Lung (tissue), 11 donors: ENCODE measurements at regions not wholly inside any gene's neighbourhood (a gene's known extent, or its start where the extent isn't known, plus 50 kb on each side); places are given as distances from the start of the nearest gene placed in this dataset.
"Not testable (repeated sequence)": the region's sequence is repeated elsewhere in the genome, so short reads cannot be mapped to it uniquely, and the experiment has no call there.

Experiments used
- ATAC-seq: fragments of 200-7000 bp; cut with Tn5 transposase; one replicate; pipeline ENCODE4 v1.9.1; 2020; ENCODE audit warnings: moderate number of reproducible peaks; ENCODE audit not compliant: insufficient read depth, low FRiP score
- DNase-seq, 3 donors: peaks; one replicate each; pipeline ENCODE4 v3.0.0-alpha.2; 2013 to 2017
- H3K27ac ChIP-seq, 2 donors: one replicate each; pipeline ENCODE4 v1.5.1; 2013; ENCODE audit warnings: mild to moderate bottlenecking in 2 of 2, moderate library complexity in 2 of 2, control low read depth in 1 of 2, inconsistent platforms in 1 of 2, low read depth in 1 of 2, low read length in 1 of 2
- H3K27me3 ChIP-seq, 3 donors: one replicate each; pipeline ENCODE4 v1.5.1; 2013; ENCODE audit warnings: low read length in 2 of 3; ENCODE audit not compliant: control insufficient read depth in 3 of 3, insufficient read depth in 3 of 3
- H3K36me3 ChIP-seq, 4 donors: one replicate each; pipeline ENCODE4 v1.5.1; 2013; ENCODE audit warnings: low read length in 4 of 4, mild to moderate bottlenecking in 1 of 4, moderate library complexity in 1 of 4; ENCODE audit not compliant: control insufficient read depth in 4 of 4, insufficient read depth in 4 of 4
- H3K4me1 ChIP-seq, 5 donors: one replicate each; pipeline ENCODE4 v1.5.1; 2013; ENCODE audit warnings: low read length in 5 of 5, mild to moderate bottlenecking in 2 of 5, moderate library complexity in 1 of 5; ENCODE audit not compliant: control insufficient read depth in 5 of 5, insufficient read depth in 5 of 5
- H3K4me3 ChIP-seq: one replicate; pipeline ENCODE4 v1.5.1; 2013; ENCODE audit warnings: mild to moderate bottlenecking, control low read depth, moderate library complexity
- H3K9ac ChIP-seq, 2 donors: one replicate each; pipeline ENCODE4 v1.5.1; 2013; ENCODE audit warnings: low read length in 2 of 2, control low read depth in 1 of 2; ENCODE audit not compliant: insufficient read depth in 1 of 2
- H3K9me3 ChIP-seq, 4 donors: one replicate each; pipeline ENCODE4 v1.5.1; 2013; ENCODE audit warnings: low read length in 3 of 4, mild to moderate bottlenecking in 1 of 4, moderate library complexity in 1 of 4; ENCODE audit not compliant: control insufficient read depth in 4 of 4, insufficient read depth in 3 of 4
- WGBS, 2 donors: extraction: QIAGEN DNeasy Blood & Tissue Kit; methylation state at CpG; one replicate each; pipeline ENCODE4 v1.1.7; 2013; 5-methylcytosine and 5-hydroxymethylcytosine counted together
- TF ChIP-seq, protein P1 (sequence below): IDR thresholded peaks from 2 replicates; pipeline ENCODE4 v1.5.1; 2012; ENCODE audit warnings: mild to moderate bottlenecking; ENCODE audit errors: control extremely low read depth, extremely low read depth
- donor health status: control.
- donor health status: control.
- donor health status: Bipolar disorder and iron deficiency.
- donor health status: healthy.
- donor health status: DM: yes; HTN: yes; CAD: no.

DNA sequence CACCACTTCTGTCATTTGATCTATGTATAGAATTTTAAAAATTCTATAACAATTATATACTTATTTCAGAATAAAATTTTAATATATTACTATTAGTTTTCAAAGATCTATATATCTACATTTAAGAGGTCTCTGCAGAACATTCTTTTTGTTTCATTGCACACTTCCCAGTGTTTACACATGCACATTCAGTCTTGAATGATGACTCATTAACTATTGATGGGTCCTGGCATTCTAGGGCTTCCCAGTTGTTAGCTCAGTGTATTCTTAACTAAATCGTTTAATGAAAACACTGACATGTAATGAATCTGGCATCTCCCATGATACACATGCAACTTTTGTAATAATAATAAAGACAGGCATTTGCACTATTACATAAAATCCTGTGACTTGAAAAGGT lies 324.6 kb downstream of the KLF12 start:
- H3K36me3 ChIP-seq = peaks cover 0 to 3% (median under 1%) of the 10 kb centered on the region in 4 donors
- TF ChIP-seq, protein P1, sequence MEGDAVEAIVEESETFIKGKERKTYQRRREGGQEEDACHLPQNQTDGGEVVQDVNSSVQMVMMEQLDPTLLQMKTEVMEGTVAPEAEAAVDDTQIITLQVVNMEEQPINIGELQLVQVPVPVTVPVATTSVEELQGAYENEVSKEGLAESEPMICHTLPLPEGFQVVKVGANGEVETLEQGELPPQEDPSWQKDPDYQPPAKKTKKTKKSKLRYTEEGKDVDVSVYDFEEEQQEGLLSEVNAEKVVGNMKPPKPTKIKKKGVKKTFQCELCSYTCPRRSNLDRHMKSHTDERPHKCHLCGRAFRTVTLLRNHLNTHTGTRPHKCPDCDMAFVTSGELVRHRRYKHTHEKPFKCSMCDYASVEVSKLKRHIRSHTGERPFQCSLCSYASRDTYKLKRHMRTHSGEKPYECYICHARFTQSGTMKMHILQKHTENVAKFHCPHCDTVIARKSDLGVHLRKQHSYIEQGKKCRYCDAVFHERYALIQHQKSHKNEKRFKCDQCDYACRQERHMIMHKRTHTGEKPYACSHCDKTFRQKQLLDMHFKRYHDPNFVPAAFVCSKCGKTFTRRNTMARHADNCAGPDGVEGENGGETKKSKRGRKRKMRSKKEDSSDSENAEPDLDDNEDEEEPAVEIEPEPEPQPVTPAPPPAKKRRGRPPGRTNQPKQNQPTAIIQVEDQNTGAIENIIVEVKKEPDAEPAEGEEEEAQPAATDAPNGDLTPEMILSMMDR = no peak
- 41 to 78% methylated on average over 1 of the region's 1 CpG for WGBS, 2 donors
- no peaks in the 10 kb centered on the region for H3K27me3 ChIP-seq
- no peak overlapping the region for H3K9ac ChIP-seq
- no peak overlapping the region for H3K27ac ChIP-seq
- no peak overlapping the region for H3K4me3 ChIP-seq
- DNase-seq (no peak), ATAC-seq (no peak)
- H3K4me1 ChIP-seq = peaks cover 0 to 4% (median 0%) of the 10 kb centered on the region in 5 donors
- no peaks in the 10 kb centered on the region for H3K9me3 ChIP-seq

DNA sequence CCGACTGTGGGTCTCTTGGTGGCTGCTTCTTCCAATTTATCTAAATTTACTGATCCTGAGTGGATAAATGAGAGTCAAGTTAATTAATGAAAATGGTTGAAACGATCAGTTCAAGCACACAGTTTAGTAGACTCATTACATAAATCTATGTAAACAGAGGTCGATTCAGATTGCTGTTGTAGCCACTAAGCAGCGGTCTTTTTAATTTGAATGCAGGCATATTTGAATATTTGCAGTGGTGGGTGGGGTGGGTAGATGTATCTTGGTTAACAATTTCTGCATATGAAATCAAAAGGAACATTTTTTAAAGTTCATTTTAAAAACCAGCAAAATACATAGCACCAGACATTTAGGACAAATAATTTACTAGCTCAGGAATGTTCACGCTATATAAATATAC lies 325.9 kb downstream of the KLF12 start:
- H3K4me1 ChIP-seq = peaks cover 0 to 4% (median 0%) of the 10 kb centered on the region in 5 donors
- DNase-seq (no peak), ATAC-seq (no peak)
- H3K27ac ChIP-seq = no peak overlapping the region
- H3K36me3 ChIP-seq = peaks cover 0 to 3% (median under 1%) of the 10 kb centered on the region in 4 donors
- TF ChIP-seq, protein P1 = no peak
- WGBS, 2 donors = 79 to 86% methylated on average over 5 of the region's 5 CpGs
- H3K27me3 ChIP-seq = no peaks in the 10 kb centered on the region
- H3K4me3 ChIP-seq = no peak overlapping the region
- H3K9ac ChIP-seq = no peak overlapping the region
- no peaks in the 10 kb centered on the region for H3K9me3 ChIP-seq

DNA sequence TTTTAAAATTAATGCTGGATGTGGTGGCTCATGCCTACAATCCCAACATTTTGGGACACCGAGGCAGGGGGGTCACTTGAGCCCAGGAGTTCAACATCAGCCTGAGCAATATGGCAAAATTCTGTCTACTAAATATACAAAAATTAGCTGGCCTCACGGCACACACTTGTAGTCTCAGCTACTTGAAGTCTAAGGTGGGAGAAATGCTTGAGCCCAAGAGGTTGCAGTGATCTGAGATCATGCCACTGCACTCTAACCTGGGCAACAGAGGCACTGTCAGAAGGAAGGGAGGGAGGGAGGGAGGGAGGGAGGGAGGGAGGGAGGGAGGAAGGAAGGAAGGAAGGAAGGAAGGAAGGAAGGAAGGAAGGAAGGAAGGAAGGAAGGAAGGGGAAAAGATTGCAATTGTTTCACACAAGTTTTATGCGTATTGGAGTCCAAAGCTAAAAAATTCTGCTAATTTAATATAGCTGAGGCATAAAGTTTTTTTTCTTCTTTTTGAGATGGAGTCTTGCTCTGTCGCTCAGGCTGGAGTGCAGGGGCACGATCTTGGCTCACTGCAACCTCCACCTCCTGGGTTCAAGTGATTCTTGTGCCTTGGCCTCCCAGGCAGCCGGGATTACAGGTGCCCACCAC lies 328.8 kb downstream of the KLF12 start:
- not testable (repeated sequence) for H3K9me3 ChIP-seq, H3K9ac ChIP-seq, ATAC-seq, H3K4me3 ChIP-seq, H3K27me3 ChIP-seq, DNase-seq, H3K4me1 ChIP-seq, H3K36me3 ChIP-seq, H3K27ac ChIP-seq
- WGBS, 2 donors = 89 to 90% methylated on average over 6 of the region's 6 CpGs

DNA sequence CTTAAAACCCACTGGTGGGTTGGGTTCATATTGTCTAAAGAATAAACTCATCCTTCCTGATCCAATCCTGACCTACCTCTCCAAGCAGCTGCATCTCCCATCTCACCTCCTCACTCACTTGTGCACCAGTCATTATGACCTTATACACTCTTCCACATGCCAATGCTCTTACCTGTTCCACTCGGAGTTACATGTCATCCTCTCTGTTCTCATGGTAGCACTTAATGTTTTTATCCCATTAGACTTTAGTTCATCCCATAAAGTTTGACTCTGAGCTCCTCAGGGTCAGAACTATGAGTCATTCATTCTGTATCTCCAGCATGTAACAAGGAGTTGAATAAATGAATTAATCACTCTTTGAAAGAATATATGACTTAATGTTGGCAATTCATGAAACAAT lies 330.2 kb downstream of the KLF12 start:
- whole genome bisulfite sequencing, 2 donors = 76 to 79% methylated on average over 1 of the region's 1 CpG
- ATAC-seq = no peak
- no peaks in the 10 kb centered on the region for H3K9me3 ChIP-seq

More for the DNA sequence above, 330.2 kb downstream of the KLF12 start:
- Histone ChIP-seq H3K9ac (no peak overlapping the region), H3K27ac (no peak overlapping the region), H3K4me3 (no peak overlapping the region), H3K36me3 (peaks cover 0 to 1% (median under 1%) of the 10 kb centered on the region in 4 donors), H3K4me1 (peaks cover 0 to 4% (median 0%) of the 10 kb centered on the region in 5 donors), H3K27me3 (no peaks in the 10 kb centered on the region)
- DNase-seq = no peak
- TF ChIP-seq, protein P1 = no peak
